GDM1 (cell line): ENCODE measurements at regions not wholly inside any gene's neighbourhood (a gene's known extent, or its start where the extent isn't known, plus 50 kb on each side); places are given as distances from the start of the nearest gene placed in this dataset.
"Not testable (repeated sequence)": the region's sequence is repeated elsewhere in the genome, so short reads cannot be mapped to it uniquely, and the experiment has no call there.

ENCODE experiments used
- DNase-seq: peaks from one replicate; lab custom pipeline; 2025; lab: John Stamatoyannopoulos, UW

DNA sequence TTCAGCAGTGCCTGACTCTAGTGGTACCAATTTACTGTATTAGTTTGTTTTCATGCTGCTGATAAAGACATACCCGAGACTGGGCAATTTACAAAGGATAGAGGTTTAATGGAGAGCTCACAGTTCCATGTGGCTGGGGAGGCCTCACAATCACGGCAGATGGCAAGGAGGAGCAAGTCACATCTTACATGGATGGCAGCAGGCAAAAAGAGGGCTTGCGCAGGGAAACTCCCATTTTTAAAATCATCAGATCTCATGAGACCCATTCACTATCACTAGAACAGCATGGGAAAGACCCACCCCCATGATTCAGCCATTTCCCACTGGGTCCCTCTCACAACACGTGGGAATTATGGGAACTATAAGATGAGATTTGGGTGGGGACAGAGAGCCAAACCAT, 243.7 kb upstream of the KLF3 start:
- not testable (repeated sequence) for DNase-seq

DNA sequence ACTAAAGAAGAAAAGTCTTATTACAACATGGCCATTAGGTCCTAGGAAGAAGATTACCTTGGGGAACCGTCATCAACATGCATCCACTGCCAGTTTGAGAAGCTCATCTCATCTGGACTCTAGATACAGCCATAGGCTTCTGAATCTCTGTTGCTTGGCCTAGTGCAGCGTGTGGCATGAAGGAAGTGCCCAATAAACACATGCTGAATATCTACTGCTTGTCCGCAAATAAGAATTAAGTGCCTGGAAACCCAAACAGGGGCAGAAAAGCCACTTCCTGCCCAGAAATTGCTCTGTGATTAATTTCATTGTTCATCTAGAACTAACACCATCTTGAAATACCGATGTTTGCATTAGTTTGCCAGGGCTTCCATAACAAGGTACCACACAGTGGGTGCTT, 241.1 kb upstream of the KLF3 start:
- DNase-seq, result no peak

DNA sequence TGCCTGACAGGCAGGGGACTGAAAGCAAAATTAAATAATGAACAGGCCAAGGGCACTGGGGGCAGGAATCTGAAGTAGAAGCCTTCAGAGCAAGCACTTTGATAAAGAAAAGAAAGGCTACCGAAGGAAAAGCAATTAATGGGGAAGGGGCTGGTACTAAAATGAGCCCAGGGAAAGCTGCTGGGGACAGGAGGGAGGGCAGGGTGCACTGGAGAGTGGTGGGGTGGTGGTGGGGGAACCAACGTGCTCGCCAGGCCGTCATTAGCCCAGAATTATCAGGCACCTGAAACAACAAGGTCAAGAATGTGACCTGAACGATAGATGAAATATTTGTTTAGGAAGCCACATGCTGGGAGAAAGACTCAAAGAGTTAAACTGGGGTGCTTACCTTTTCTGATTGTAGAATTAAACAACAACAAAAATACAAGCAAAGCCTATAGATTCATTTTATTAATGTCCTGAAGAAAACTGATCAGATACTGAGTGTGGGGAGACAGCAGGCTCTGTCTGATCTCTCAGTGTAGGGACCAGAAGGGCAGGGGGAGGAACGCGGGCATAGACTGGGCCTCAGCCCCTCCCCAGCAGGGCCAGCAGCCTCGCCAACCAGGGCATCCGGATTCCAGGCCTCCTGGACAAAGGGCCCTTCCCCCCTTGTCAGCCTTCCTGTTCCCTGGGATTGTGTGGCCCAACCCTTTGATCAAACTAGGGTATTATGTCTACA, 239.7 kb upstream of the KLF3 start:
- DNase-seq, result no peak

DNA sequence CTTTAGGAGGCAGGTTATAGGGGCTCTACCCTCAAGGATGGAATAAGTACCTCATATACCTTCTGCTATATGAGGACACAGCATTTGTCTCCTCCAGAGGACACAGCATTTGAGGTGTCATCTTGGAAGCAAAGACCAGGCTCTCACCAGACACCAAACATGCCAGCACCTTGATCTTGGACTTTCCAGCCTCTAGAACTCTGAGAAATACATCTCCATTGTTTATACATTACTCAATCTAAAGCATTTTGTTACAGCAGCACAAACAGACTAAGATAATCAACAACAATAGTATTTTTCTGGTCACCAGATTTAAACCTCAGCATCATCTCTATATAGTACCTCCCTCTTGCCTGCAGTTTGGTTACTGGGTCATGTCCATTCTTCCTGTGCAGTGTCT, 237.5 kb upstream of the KLF3 start:
- no peak for DNase-seq

DNA sequence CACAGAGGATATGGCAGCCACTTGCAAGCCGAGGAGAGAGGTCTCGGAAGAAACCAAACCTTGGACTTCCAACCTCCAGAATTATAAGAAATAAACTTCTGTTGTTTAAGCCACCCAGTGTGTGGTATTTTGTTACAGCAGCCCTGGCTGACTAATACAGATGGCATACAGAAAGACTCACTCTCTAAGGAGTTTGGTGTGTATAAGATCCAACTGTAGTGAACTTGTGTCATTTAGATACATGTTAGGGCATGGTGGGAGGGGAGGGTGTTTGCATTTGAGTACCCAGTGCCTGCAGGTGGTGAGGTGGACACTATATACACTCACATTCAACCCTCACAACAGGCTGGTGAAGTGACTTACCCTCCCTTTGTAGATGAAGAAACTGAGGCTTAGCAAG, 233.2 kb upstream of the KLF3 start:
- DNase-seq, result no peak

DNA sequence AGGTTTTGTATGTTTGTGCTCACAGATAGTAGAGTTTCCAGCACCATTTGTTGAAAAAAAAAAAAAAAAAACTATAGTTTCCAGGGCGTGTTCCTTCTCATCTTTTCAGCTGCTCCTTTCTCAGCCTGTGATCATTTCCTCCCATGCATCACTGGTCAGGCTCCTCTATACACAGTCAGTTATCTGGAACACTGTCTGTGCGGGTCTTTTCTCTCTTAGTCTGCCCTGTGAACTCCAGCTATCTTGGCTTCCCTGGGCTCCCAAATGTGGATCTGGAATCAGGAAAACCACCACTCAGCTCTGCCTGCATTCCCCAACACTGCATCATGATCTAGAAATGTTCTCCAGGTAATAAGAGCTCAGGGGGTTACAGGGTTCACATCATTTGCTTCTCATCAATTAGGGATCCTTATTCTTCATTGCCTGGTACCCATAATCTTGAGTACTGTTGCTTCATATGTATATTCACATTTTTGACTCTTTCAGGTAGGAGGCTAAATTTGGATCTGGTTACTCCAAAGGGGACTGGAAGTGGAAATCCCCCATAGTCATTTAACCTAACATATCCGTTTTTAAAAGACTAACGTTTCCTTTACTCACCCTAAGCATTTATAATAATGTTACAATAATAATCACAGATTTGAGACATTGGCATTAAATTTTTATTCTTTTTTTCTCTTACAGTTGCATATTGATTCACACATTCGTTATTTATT, 221.8 kb upstream of the KLF3 start:
- no peak for DNase-seq

DNA sequence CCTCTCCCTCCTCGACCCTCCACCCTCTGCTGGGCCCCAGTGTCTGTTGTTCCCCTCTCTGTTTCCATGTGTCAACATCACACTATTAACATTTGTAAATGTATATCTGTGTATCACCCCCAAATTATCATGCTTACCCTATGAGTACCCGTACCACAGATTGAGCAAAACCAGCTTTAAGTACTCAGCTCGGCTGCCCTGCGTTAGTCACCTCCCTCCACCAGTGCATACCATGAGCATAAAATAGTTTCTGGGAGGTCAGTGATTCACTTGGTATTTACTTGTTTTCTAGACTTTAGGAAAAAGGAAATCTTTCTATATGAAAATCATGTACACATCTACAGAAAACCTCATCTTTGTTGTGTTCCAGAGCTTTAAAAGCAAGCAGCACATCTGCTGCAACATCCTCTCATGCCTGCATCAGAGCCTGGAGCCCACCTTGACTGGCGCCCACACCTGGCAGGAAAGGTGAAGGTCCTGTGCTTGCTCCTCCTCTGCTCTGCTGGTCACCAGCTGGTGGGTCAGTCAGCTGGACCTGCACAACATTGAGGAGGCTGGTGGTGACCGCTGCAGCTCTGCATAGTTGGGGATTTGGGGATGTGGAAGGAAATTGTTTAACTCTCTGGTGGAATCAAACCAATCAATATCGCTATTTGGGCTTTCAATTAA, 214.4 kb upstream of the KLF3 start:
- DNase-seq, result no peak

DNA sequence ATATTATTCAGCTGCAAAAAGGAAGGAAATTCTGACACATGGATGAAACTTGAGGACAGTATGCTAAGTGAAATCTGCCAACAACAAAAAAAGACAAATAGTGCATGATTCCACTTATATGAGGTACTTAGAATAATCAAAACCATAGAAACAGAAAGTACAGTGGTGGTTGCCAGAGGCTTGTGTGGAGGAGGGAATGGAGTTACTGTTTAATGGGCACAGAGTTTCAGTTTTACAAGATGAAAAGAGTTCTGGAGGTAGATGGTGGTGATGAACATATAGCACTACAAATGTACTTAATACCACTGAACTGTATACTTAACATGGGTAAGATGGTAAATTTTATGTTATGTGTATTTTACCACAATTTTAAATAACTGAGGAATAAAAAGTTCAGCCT, 212.0 kb upstream of the KLF3 start:
- no peak for DNase-seq

DNA sequence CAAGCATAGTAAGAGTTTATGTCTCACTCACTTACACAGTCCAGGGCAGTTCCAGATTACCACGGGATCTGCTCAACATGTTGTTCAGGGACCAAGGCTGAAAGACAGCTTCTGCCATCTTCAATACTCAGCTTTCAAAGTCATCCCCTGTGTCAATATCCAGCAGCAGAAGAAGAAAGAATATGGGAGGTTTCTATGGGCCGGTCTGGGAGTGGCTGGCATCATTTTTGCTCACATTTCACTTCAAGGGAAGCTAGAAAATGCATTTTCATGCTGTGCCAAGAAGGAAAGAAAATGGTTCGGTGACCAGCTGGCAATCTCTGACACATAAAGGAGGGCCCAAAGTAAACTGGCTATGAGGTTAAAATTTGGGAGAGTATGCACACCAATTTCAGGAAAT, 211.5 kb upstream of the KLF3 start:
- DNase-seq, result no peak

DNA sequence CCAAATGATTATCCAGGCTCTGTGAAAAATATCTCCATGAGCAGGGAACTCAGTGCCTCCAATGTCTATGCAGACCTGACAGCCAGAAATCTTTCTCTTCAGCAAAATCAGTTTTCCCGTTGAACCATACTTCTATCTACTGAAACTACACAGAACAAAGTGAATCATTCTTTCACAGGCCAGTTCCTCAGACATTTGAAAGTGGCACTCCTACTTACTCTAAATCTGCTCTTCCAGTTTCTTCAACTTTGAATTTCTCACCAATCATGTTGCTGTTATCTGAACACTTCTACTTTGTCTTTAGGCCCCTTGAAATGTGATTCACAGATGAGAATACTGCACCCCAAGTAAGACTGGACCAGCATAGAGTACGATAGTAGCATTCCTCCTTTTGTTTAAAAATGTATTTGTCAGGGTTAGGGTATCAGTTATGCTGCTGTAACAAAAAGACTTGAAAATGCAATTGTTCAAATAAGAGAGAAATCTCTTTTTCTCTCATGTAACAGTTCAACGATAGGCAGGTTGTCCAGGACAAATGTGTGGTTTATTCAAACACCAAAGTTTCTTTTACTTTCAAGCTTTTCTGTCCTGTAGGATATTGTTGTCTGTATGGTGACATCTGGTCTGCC, 210.6 kb upstream of the KLF3 start:
- no peak for DNase-seq

DNA sequence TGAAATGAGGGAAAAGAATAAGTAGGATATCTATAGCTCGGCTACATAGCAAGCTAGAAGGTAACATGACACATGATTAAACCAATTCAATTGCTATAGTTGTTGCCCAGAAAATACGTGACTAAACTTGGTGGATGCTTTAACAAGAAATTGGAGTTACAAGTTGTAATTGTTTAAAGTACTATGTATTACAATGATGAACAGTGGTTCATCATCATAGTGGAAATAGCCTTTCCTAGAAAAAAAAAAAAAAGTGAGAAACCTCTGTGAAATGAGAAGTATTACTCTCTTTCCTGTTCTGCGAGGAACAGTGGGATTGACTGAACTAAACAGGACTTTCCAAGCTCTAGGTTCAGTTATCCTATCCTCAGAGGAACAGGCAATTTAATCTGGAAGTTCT, 209.7 kb upstream of the KLF3 start:
- no peak for DNase-seq

DNA sequence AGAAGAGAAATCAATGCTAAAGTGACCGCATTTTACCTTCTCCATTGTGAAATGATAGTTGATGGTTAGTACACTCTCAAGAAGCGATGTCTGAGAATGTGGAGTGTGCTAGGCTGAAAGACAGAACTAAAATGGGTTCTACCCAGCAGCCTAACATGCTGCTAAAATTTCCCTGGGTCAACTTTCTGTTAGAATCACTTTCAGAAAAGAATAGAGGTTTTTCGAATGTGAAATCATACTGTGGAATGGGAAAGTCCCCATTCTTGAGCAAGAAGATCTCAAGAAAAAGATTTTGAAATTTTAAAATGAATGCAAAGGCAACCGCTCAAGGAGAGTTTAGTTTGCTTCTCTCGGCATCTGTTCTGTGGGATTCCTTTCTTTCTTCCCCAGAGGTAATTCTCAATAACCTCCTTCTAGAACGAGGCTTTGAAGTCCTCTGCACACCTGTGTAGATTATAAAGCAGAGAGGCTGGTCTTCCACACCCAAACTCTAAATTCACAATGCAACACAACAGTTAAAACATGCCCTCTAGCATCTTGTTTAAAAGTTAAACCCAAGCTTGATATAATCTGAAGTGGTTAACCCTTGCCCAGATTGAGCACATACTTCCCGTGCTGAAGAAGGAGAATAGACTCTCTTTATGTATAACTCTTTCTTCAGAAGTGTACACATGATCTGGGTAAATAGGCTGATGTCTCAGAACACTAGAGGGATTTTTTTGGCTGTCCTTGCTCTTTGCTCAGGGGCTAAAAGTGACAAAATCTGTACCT, 208.7 kb upstream of the KLF3 start:
- no peak for DNase-seq

DNA sequence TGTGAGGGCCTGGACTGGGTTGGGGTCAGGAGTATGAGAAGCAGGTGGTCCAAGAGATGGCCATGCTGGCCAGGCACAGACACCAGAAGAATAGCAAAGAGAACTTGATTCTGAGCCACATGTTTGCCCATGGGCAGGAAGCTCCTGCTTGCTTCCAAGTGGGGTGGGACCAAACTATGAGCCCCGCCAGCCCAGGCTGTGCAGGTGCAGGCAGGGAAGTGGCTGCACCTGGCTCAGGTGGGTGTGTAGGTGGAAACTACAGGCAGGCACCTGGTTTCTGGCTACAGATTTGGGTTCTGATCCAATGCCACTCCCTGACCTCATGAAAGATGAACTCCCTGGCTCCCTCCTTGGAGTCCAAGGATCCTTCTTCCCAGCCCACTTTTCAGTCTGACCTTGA, 207.9 kb upstream of the KLF3 start:
- no peak for DNase-seq

DNA sequence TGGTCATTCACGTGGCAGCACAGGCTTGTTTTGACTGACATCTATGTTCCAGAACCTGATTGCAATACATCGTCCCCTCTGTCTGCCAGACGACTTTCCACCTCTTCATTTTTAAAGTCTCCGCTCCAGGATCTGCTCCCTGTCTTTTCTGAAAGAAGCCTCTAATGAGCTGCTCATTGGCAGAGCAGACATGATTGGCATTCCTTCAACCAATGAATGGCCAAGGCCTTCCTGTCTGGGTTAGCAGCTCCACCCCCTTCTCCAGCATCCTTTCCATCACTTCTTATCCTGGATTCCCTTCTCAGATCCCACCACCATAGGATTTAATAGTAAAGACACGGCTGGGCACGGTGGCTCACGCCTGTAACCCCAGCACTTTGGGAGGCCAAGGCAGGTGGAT, 202.7 kb upstream of the KLF3 start:
- no peak for DNase-seq

DNA sequence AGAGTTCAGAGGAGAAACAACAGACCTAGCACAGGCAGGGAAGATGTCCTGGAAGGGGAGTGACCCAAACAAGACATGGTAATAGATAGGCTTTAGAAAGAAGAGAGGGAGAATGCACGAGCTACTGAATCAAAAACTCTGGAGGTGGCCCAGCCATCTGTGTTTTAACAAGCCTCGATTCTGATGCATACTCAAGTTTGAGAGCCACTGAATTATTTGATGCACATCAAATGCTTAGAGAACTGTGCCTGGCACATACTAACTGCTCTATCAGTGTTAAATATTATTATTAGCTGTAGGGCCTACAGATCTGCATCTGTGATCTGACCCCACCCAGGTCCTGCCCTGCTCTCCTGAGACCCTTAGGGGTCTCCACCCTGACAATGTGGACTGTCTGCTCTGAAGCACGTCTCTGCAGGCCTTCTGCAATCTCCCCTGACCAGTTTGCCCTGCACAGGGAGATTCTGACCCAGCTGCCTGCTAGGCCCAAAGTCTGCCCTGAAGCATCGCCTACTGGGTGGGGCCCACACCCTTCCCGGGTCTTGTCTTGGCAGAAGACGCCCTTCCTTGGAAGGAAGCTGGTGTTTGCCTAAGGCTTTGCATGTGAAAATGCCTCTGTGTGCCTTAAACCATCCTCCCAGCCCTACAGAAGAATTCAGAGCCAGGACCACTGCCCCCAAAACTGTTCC, 201.5 kb upstream of the KLF3 start:
- no peak for DNase-seq

DNA sequence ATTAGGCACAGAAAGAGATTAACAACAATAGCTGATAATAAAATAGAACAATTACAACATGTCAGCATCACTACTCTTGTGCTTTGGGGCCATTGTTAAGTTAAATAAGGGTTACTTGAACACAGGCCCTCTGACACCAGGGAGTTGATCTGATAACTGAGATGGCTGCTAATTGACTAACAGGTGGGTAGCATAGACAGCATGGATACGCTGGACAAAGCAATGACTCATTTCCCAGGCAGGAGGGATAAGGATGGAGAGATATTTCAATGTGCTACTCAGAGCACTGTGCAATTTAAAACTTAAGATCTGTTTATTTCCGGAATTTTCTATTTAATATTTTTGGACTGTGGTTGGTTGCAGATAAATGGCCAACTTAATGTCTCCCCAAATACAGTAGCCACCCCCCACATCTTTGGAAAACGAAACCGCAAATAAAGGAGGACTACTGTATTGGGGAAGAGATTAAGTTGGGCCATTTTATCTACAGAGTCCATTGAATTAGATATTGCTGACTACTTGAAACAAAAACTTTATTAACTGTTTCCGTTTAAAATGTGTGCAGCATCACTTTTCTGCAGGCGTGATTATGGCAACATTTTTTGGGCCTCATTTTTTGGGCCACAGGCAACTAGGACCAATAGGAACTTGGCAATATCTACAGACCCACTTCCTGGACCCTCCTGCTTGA, 200.6 kb upstream of the KLF3 start:
- DNase-seq, result no peak

DNA sequence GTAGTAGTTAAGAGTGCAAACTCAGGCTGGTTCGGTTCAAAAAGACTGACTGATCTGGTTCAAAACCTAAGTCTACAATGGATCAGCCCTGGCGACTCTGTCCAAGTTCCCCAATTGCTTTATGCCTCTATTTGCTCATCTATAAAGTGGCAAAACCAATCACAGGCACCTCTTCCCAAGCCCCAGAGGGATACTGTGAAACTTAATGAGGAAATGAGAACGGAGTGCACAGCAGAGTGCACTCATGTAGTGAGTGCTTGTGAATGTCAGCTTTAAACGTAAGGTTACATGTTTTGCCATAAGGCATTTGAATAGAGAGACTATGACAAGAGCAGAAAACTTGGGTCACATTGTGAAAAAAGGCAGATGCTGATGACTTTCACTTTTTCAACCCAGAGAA, 199.7 kb upstream of the KLF3 start:
- DNase-seq, result no peak

DNA sequence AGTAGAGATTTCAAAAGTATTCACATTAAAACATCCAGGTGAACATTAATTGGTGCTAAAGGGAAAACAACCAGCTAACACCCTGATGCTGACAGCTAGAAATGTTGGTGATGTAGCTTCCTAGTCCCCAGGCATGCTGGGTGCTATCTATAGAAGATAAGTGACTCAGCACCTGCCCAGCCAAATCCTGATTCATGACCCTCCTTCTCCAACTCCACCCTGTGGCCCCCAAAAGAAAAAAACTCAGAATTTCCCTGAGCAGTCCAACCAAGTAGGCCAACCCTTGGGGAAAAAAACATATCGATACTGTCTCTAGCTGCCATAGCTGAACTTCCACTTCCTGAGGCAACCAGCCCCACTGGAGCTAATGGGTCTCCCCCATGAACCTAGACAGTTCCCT, 197.6 kb upstream of the KLF3 start:
- DNase-seq, result no peak

DNA sequence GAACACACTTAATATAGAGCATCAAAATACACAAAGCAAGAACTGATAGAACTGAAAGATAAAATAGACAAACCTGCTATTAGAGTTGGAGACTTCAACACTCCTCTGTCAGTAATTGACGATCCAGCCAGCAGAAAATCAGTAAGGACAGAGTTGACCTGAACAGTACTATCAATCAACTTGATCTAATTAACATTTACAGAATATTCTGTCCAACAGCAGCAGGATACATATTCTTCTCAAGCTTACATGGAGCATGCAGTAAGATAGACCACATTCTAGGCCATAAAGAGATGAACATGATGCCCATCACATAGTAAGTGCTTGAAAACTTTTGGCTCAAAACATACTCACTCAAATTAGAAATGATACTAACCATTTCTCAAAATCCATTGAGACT, 196.7 kb upstream of the KLF3 start:
- DNase-seq, result no peak

DNA sequence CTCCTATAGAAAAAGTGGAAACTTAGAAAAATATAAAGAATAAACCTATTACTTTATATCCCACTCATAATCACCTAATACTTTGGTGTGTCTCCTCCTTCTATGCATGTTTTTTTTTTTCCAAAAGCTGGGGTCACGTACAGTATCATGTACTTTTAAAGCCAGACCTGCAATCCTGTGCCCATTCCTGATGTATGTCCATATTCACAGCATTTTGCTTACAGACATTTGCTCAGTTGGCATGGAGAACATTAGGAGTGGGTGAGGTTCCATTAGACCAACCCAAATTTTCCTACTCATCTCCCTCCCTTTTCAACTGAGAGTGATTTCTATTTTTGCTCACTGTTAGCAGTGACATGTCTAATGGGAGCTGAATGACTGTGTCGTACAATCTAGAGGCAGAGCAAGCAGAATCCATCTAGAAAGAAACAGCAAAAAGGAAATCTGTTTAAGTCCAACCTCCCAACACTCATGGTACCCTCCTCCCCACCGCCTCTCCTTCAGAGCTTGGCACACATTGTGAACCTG, 195.6 kb upstream of the KLF3 start:
- DNase-seq, result no peak

DNA sequence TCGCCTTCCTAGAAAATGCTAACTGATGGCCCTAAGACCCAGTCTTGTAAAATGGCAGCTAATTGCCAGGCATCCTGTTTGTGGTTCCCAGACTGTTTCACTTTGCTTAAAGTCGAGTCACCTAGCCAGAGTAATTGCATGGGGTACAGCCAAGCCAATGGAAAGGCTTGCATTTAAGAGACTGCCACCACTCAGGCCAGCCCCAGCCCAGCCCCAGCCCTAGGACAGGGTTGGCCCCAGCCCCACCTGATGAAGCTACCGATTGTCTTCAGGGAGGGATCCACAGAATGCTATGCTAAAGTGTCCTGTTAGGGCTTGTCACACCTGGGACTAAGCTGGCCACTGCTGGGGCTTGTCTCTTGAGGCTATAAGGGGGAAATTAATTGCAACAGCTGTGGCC, 194.6 kb upstream of the KLF3 start:
- DNase-seq, result no peak
